ENCODE measurements at regions not wholly inside any gene's neighbourhood (a gene's known extent, or its start where the extent isn't known, plus 50 kb on each side); places are given as distances from the start of the nearest gene placed in this dataset.
A peak's percentile ranks its signal among the peaks of the same experiment; 100 is the strongest.

GRCh38 chr2:203650860-203651613, 55.4 kb upstream of the CD28 start:
- no peak overlapping the region for H3K4me3 ChIP-seq (ENCODE audit: control insufficient read depth in 1 of 7, extremely low read depth in 1 of 7, insufficient read depth in 4 of 7, low read depth in 2 of 7, low read length in 6 of 7)
- no peaks in the 10 kb centered on the region for H3K36me3 ChIP-seq (ENCODE audit: control insufficient read depth in 4 of 4, insufficient read depth in 4 of 4, low read length in 3 of 4)
- ChIA-PET CTCF (interaction anchor here (0.8 kb wide), 1 partner anchor 44 kb away, joined by 3 read pairs; no protein-coding TSS in a partner anchor), POLR2A (interaction anchor here (0.7 kb wide), 1 partner anchor 86 kb away, joined by 5 read pairs; no protein-coding TSS in a partner anchor)
- DNase-seq = peak in 2 of 3 donors; percentile 54 to 56
- no peaks in the 10 kb centered on the region for H3K27me3 ChIP-seq (replicated peaks in 2 of 5; ENCODE audit: control insufficient read depth in 4 of 5, insufficient read depth in 5 of 5, low read length in 4 of 5)
- H3K9me3 ChIP-seq (ENCODE audit: control extremely low read depth in 1 of 5, control insufficient read depth in 4 of 5, insufficient read depth in 2 of 5, low read depth in 1 of 5, low read length in 4 of 5) = peaks cover 0 to 6% (median 0%) of the 10 kb centered on the region in 5 experiments
- 67% methylated on average over 2 of the region's 4 CpGs for WGBS (ENCODE audit: insufficient coverage)
- H3K4me1 ChIP-seq (ENCODE audit: control extremely low read depth in 1 of 4, control insufficient read depth in 4 of 4, insufficient read depth in 4 of 4, low read length in 3 of 4) = peaks cover 8 to 29% (median 19%) of the 10 kb centered on the region in 4 experiments
- H3K27ac ChIP-seq (ENCODE audit: insufficient read depth in 1 of 2, low read depth in 1 of 2, low read length in 2 of 2, poor library complexity in 1 of 2, severe bottlenecking in 2 of 2) = no peak overlapping the region

GRCh38 chr2:203651621-203652020, 54.8 kb upstream of the CD28 start:
- no peak for DNase-seq
- peaks cover 8 to 29% (median 19%) of the 10 kb centered on the region in 4 experiments for H3K4me1 ChIP-seq (ENCODE audit: control extremely low read depth in 1 of 4, control insufficient read depth in 4 of 4, insufficient read depth in 4 of 4, low read length in 3 of 4)
- ChIA-PET POLR2A (no interaction called here), CTCF (interaction anchor here (0.9 kb wide), 1 partner anchor 17 kb away, joined by 3 read pairs; no protein-coding TSS in a partner anchor)
- no peaks in the 10 kb centered on the region for H3K36me3 ChIP-seq (ENCODE audit: control insufficient read depth in 4 of 4, insufficient read depth in 4 of 4, low read length in 3 of 4)
- H3K9me3 ChIP-seq (ENCODE audit: control extremely low read depth in 1 of 5, control insufficient read depth in 4 of 5, insufficient read depth in 2 of 5, low read depth in 1 of 5, low read length in 4 of 5) = peaks cover 0 to under 1% (median 0%) of the 10 kb centered on the region in 5 experiments
- H3K27me3 ChIP-seq (replicated peaks in 2 of 5; ENCODE audit: control insufficient read depth in 4 of 5, insufficient read depth in 5 of 5, low read length in 4 of 5) = no peaks in the 10 kb centered on the region
- no peak overlapping the region for H3K27ac ChIP-seq (ENCODE audit: insufficient read depth in 1 of 2, low read depth in 1 of 2, low read length in 2 of 2, poor library complexity in 1 of 2, severe bottlenecking in 2 of 2)
- no peak overlapping the region for H3K4me3 ChIP-seq (ENCODE audit: control insufficient read depth in 1 of 7, extremely low read depth in 1 of 7, insufficient read depth in 4 of 7, low read depth in 2 of 7, low read length in 6 of 7)
- WGBS (ENCODE audit: insufficient coverage) = no CpG with 5 or more reads among the region's 1 CpG

DNA sequence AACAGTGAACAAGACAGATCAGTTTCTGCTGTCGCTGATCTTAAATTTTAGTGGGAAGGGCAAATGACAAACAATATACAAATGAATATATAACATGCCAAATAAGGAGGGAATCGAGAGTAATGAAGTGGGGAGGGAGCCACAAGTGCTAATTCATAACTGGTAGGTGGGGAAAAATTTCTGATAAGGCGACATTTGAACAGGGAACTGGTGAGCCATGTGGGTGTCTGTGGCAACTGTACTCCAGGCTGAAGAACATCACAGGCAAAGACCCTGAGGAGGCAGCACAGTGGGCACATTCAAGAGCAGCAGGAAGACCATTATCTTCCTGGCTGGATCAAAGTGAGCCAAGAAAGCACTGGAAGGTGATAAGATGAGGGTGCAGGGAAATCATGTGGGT, 51.6 kb upstream of the CD28 start:
- Histone ChIP-seq H3K27ac (ENCODE audit: insufficient read depth in 1 of 2, low read depth in 1 of 2, low read length in 2 of 2, poor library complexity in 1 of 2, severe bottlenecking in 2 of 2) (no peak overlapping the region), H3K4me1 (ENCODE audit: control extremely low read depth in 1 of 4, control insufficient read depth in 4 of 4, insufficient read depth in 4 of 4, low read length in 3 of 4) (peaks cover 9 to 21% (median 14%) of the 10 kb centered on the region in 4 experiments), H3K36me3 (ENCODE audit: control insufficient read depth in 4 of 4, insufficient read depth in 4 of 4, low read length in 3 of 4) (no peaks in the 10 kb centered on the region), H3K9me3 (ENCODE audit: control extremely low read depth in 1 of 5, control insufficient read depth in 4 of 5, insufficient read depth in 2 of 5, low read depth in 1 of 5, low read length in 4 of 5) (no peaks in the 10 kb centered on the region), H3K27me3 (replicated peaks in 2 of 5; ENCODE audit: control insufficient read depth in 4 of 5, insufficient read depth in 5 of 5, low read length in 4 of 5) (no peaks in the 10 kb centered on the region), H3K4me3 (ENCODE audit: control insufficient read depth in 1 of 7, extremely low read depth in 1 of 7, insufficient read depth in 4 of 7, low read depth in 2 of 7, low read length in 6 of 7) (no peak overlapping the region)
- POLR2A ChIA-PET = no interaction called here
- CTCF ChIA-PET = no interaction called here
- 93% methylated on average over 2 of the region's 3 CpGs for WGBS (ENCODE audit: insufficient coverage)
- no peak for DNase-seq

- H3K4me1 ChIP-seq (ENCODE audit: control extremely low read depth in 1 of 4, control insufficient read depth in 4 of 4, insufficient read depth in 4 of 4, low read length in 3 of 4) = peaks cover 2 to 17% (median 6%) of the 10 kb centered on the region in 4 experiments
- no peaks in the 10 kb centered on the region for H3K27me3 ChIP-seq (replicated peaks in 2 of 5; ENCODE audit: control insufficient read depth in 4 of 5, insufficient read depth in 5 of 5, low read length in 4 of 5)
- H3K9me3 ChIP-seq (ENCODE audit: control extremely low read depth in 1 of 5, control insufficient read depth in 4 of 5, insufficient read depth in 2 of 5, low read depth in 1 of 5, low read length in 4 of 5) = no peaks in the 10 kb centered on the region
- no peaks in the 10 kb centered on the region for H3K36me3 ChIP-seq (ENCODE audit: control insufficient read depth in 4 of 4, insufficient read depth in 4 of 4, low read length in 3 of 4)
- H3K4me3 ChIP-seq (ENCODE audit: control insufficient read depth in 1 of 7, extremely low read depth in 1 of 7, insufficient read depth in 4 of 7, low read depth in 2 of 7, low read length in 6 of 7) = no peak overlapping the region
- DNase-seq = peak in 2 of 3 donors; percentile 25 to 26
- CTCF ChIA-PET = no interaction called here
- 74% methylated on average over 10 of the region's 10 CpGs for WGBS (ENCODE audit: insufficient coverage)
- POLR2A ChIA-PET = no interaction called here
- no peak overlapping the region for H3K27ac ChIP-seq (ENCODE audit: insufficient read depth in 1 of 2, low read depth in 1 of 2, low read length in 2 of 2, poor library complexity in 1 of 2, severe bottlenecking in 2 of 2)
Measured at GRCh38 chr2:203656522-203657287, 49.7 kb upstream of the CD28 start.

Data from common myeloid progenitor, CD34-positive (primary cell).